Lung (tissue), 11 donors: ENCODE measurements at regions not wholly inside any gene's neighbourhood (a gene's known extent, or its start where the extent isn't known, plus 50 kb on each side); places are given as distances from the start of the nearest gene placed in this dataset.
A peak's percentile ranks its signal among the peaks of the same experiment; 100 is the strongest.

Experiments used
- ATAC-seq: fragments of 200-7000 bp; cut with Tn5 transposase; one replicate; pipeline ENCODE4 v1.9.1; 2020; ENCODE audit warnings: moderate number of reproducible peaks; ENCODE audit not compliant: insufficient read depth, low FRiP score
- DNase-seq, 3 donors: peaks; one replicate each; pipeline ENCODE4 v3.0.0-alpha.2; 2013 to 2017
- H3K27ac ChIP-seq, 2 donors: one replicate each; pipeline ENCODE4 v1.5.1; 2013; ENCODE audit warnings: mild to moderate bottlenecking in 2 of 2, moderate library complexity in 2 of 2, control low read depth in 1 of 2, inconsistent platforms in 1 of 2, low read depth in 1 of 2, low read length in 1 of 2
- H3K27me3 ChIP-seq, 3 donors: one replicate each; pipeline ENCODE4 v1.5.1; 2013; ENCODE audit warnings: low read length in 2 of 3; ENCODE audit not compliant: control insufficient read depth in 3 of 3, insufficient read depth in 3 of 3
- H3K36me3 ChIP-seq, 4 donors: one replicate each; pipeline ENCODE4 v1.5.1; 2013; ENCODE audit warnings: low read length in 4 of 4, mild to moderate bottlenecking in 1 of 4, moderate library complexity in 1 of 4; ENCODE audit not compliant: control insufficient read depth in 4 of 4, insufficient read depth in 4 of 4
- H3K4me1 ChIP-seq, 5 donors: one replicate each; pipeline ENCODE4 v1.5.1; 2013; ENCODE audit warnings: low read length in 5 of 5, mild to moderate bottlenecking in 2 of 5, moderate library complexity in 1 of 5; ENCODE audit not compliant: control insufficient read depth in 5 of 5, insufficient read depth in 5 of 5
- H3K4me3 ChIP-seq: one replicate; pipeline ENCODE4 v1.5.1; 2013; ENCODE audit warnings: mild to moderate bottlenecking, control low read depth, moderate library complexity
- H3K9ac ChIP-seq, 2 donors: one replicate each; pipeline ENCODE4 v1.5.1; 2013; ENCODE audit warnings: low read length in 2 of 2, control low read depth in 1 of 2; ENCODE audit not compliant: insufficient read depth in 1 of 2
- H3K9me3 ChIP-seq, 4 donors: one replicate each; pipeline ENCODE4 v1.5.1; 2013; ENCODE audit warnings: low read length in 3 of 4, mild to moderate bottlenecking in 1 of 4, moderate library complexity in 1 of 4; ENCODE audit not compliant: control insufficient read depth in 4 of 4, insufficient read depth in 3 of 4
- CTCF ChIP-seq: IDR thresholded peaks from 2 replicates; pipeline ENCODE4 v1.5.1; 2012; ENCODE audit warnings: mild to moderate bottlenecking; ENCODE audit errors: control extremely low read depth, extremely low read depth
- WGBS, 2 donors: extraction: QIAGEN DNeasy Blood & Tissue Kit; methylation state at CpG; one replicate each; pipeline ENCODE4 v1.1.7; 2013; 5-methylcytosine and 5-hydroxymethylcytosine counted together
- donor health status: control.
- donor health status: control.
- donor health status: Bipolar disorder and iron deficiency.
- donor health status: healthy.
- donor health status: DM: yes; HTN: yes; CAD: no.

- H3K27me3 ChIP-seq = no peaks in the 10 kb centered on the region
- H3K4me1 ChIP-seq = no peaks in the 10 kb centered on the region
- no peak for TF ChIP-seq CTCF
- H3K27ac ChIP-seq = no peak overlapping the region
- no peak overlapping the region for H3K4me3 ChIP-seq
- H3K9me3 ChIP-seq = no peaks in the 10 kb centered on the region
- H3K36me3 ChIP-seq = no peaks in the 10 kb centered on the region
- no peak for DNase-seq
- no peak for ATAC-seq
- H3K9ac ChIP-seq = no peak overlapping the region
- WGBS, 2 donors = 89 to 90% methylated on average over 2 of the region's 2 CpGs
These were observed 1954.1 kb upstream of the CELF4 start for GRCh38 chr18:39519741-39520140.

- DNase-seq = no peak
- 92 to 94% methylated on average over 3 of the region's 3 CpGs for WGBS, 2 donors
- TF ChIP-seq CTCF = no peak
- H3K36me3 ChIP-seq = no peaks in the 10 kb centered on the region
- H3K9me3 ChIP-seq = no peaks in the 10 kb centered on the region
- ATAC-seq = no peak
- H3K27me3 ChIP-seq = no peaks in the 10 kb centered on the region
- H3K4me1 ChIP-seq = peaks cover 0 to 8% (median 0%) of the 10 kb centered on the region in 5 donors
- no peak overlapping the region for H3K4me3 ChIP-seq
- H3K27ac ChIP-seq = no peak overlapping the region
- H3K9ac ChIP-seq = no peak overlapping the region
These were observed 1949.7 kb upstream of the CELF4 start for GRCh38 chr18:39515299-39515698.

GRCh38 chr18:39513186-39513585 lies 1947.6 kb upstream of the CELF4 start:
- Histone ChIP-seq H3K36me3 (no peaks in the 10 kb centered on the region), H3K9ac (no peak overlapping the region), H3K4me1 (peaks cover 0 to 8% (median 0%) of the 10 kb centered on the region in 5 donors), H3K4me3 (no peak overlapping the region), H3K27ac (no peak overlapping the region), H3K27me3 (no peaks in the 10 kb centered on the region), H3K9me3 (no peaks in the 10 kb centered on the region)
- WGBS, 2 donors = 40 to 58% methylated on average over 3 of the region's 3 CpGs
- TF ChIP-seq CTCF = no peak
- ATAC-seq (no peak), DNase-seq (peak in 2 of 3 donors; percentile 49 to 72)

- ATAC-seq (no peak), DNase-seq (no peak)
- Histone ChIP-seq H3K36me3 (no peaks in the 10 kb centered on the region), H3K4me1 (no peaks in the 10 kb centered on the region), H3K4me3 (no peak overlapping the region), H3K9me3 (no peaks in the 10 kb centered on the region), H3K27me3 (no peaks in the 10 kb centered on the region), H3K9ac (no peak overlapping the region), H3K27ac (no peak overlapping the region)
- no peak for TF ChIP-seq CTCF
- 77 to 88% methylated on average over 5 of the region's 5 CpGs for WGBS, 2 donors
These were observed 1941.2 kb upstream of the CELF4 start for GRCh38 chr18:39506581-39507330.
